Vagina (tissue), 2 donors: ENCODE measurements at regions not wholly inside any gene's neighbourhood (a gene's known extent, or its start where the extent isn't known, plus 50 kb on each side); places are given as distances from the start of the nearest gene placed in this dataset.
"Not testable (repeated sequence)": the region's sequence is repeated elsewhere in the genome, so short reads cannot be mapped to it uniquely, and the experiment has no call there.

Source experiments
- DNase-seq, 2 donors: peaks; one replicate each; pipeline ENCODE4 v3.0.0-alpha.2; 2017; ENCODE audit errors: extremely low spot score in 2 of 2
- H3K27ac ChIP-seq: fragments of 200-600 bp; sonication (generic); one replicate; pipeline ENCODE4 v1.5.1; 2019
- H3K27me3 ChIP-seq: fragments of 200-600 bp; sonication (generic); one replicate; pipeline ENCODE4 v1.5.1; 2019
- H3K36me3 ChIP-seq, 2 donors: fragments of 200-600 bp; sonication (generic); one replicate each; pipeline ENCODE4 v1.5.1; 2017 to 2019
- H3K4me1 ChIP-seq: fragments of 200-600 bp; sonication (generic); one replicate; pipeline ENCODE4 v1.5.1; 2019
- H3K4me3 ChIP-seq, 2 donors: fragments of 200-600 bp; sonication (generic); 1 replicate in 1 of 2; 2 replicates in 1 of 2; pipeline ENCODE4 v1.5.1; 2016 to 2019
- H3K9me3 ChIP-seq: fragments of 200-600 bp; sonication (generic); one replicate; pipeline ENCODE4 v1.5.1; 2019
- POLR2A ChIP-seq, 2 donors: fragments of 450-650 bp; IDR thresholded peaks; one replicate each; pipeline ENCODE4 v1.6.1; 2017; ENCODE audit warnings: antibody characterized with exemption in 2 of 2, mild to moderate bottlenecking in 2 of 2, moderate library complexity in 2 of 2
- POLR2AphosphoS5 ChIP-seq, 2 donors: sonication (generic); formaldehyde crosslinking; IDR thresholded peaks; one replicate each; pipeline ENCODE4 v1.9.0; 2017; ENCODE audit warnings: antibody characterized with exemption in 2 of 2, mild to moderate bottlenecking in 2 of 2, low read depth in 1 of 2; ENCODE audit not compliant: insufficient read depth in 1 of 2
- intact Hi-C: fragments of 100-400 bp; cut with DNase I; formaldehyde crosslinking; loops from one replicate; pipeline ENCODE4 v1.15.1; 2023
- TF ChIP-seq, protein P1 (sequence below), 3 experiments: fragments of 450-650 bp in 2 of 3; fragments of 200-600 bp in 1 of 3; sonication (generic) in 1 of 3; IDR thresholded peaks; one replicate each; pipeline ENCODE4 v1.5.1; 2017 to 2019; ENCODE audit warnings: antibody characterized with exemption in 3 of 3, mild to moderate bottlenecking in 2 of 3, moderate library complexity in 2 of 3

DNA sequence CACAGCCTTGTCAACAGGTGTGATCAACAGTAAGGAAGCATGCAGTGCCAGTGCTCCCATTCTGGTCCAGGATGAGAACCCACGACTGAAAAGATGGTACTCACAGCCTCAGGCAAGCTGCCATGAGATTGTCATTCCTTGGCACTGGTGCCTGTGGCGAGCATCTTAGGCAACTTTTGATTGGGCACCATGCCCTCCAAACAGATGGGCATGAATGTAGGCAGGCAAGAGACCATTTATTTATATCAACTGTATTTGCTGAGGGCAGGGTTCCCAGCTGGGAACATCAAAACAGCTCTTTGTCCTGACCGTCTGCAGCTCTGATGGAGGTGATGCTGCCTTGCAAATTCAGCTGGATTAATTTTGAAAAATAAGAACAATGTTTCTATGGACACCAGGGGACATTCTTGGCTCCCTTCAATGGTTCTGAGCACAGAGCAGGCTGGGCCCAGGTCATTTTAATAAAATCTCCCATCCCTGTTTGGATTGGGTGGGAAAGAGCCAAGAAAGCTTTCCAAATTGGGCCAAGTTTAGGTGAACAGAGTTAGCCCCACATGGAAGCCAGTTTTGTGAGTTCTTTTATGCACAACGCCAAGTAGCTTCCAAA lies 522.5 kb downstream of the RMST start:
- DNase-seq = no peak
- TF ChIP-seq POLR2AphosphoS5 (IDR thresholded peaks at IDR 0.05; ENCODE audit: insufficient read depth in 1 of 2, low read depth in 1 of 2) = no peak
- TF ChIP-seq, protein P1, sequence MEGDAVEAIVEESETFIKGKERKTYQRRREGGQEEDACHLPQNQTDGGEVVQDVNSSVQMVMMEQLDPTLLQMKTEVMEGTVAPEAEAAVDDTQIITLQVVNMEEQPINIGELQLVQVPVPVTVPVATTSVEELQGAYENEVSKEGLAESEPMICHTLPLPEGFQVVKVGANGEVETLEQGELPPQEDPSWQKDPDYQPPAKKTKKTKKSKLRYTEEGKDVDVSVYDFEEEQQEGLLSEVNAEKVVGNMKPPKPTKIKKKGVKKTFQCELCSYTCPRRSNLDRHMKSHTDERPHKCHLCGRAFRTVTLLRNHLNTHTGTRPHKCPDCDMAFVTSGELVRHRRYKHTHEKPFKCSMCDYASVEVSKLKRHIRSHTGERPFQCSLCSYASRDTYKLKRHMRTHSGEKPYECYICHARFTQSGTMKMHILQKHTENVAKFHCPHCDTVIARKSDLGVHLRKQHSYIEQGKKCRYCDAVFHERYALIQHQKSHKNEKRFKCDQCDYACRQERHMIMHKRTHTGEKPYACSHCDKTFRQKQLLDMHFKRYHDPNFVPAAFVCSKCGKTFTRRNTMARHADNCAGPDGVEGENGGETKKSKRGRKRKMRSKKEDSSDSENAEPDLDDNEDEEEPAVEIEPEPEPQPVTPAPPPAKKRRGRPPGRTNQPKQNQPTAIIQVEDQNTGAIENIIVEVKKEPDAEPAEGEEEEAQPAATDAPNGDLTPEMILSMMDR (IDR thresholded peaks at IDR 0.05) = no peak
- TF ChIP-seq POLR2A (IDR thresholded peaks at IDR 0.05) = no peak
- no peak overlapping the region for H3K4me3 ChIP-seq
- no peaks in the 10 kb centered on the region for H3K9me3 ChIP-seq
- no peak overlapping the region for H3K27ac ChIP-seq
- no peaks in the 10 kb centered on the region for H3K27me3 ChIP-seq
- intact Hi-C loops = no loop called here
- no peaks in the 10 kb centered on the region for H3K36me3 ChIP-seq
- H3K4me1 ChIP-seq = no peaks in the 10 kb centered on the region

DNA sequence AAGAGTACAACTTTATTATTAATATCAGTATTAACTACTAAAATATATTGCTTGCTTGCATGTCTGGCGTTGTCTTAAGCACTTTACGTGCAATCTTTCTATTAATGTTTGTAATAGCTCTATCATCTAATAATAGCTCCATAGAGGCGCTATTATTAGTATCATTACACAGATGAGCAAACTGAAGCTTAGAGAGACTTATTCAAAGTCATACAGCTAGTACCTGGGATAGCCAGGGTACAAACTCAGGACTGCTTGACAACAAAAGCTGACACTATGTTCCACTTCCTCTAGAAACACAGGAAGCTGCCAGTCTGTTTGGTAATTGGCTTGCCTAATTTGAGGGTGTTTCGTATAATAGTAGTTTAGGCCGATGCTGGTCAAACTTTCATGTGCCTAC lies 523.2 kb downstream of the RMST start:
- TF ChIP-seq POLR2AphosphoS5 (IDR thresholded peaks at IDR 0.05; ENCODE audit: insufficient read depth in 1 of 2, low read depth in 1 of 2) (no peak), POLR2A (IDR thresholded peaks at IDR 0.05) (no peak)
- TF ChIP-seq, protein P1 (IDR thresholded peaks at IDR 0.05) = no peak
- Histone ChIP-seq H3K27me3 (no peaks in the 10 kb centered on the region), H3K9me3 (no peaks in the 10 kb centered on the region), H3K4me1 (no peaks in the 10 kb centered on the region), H3K36me3 (no peaks in the 10 kb centered on the region), H3K27ac (no peak overlapping the region), H3K4me3 (no peak overlapping the region)
- DNase-seq = no peak
- intact Hi-C loops = no loop called here

DNA sequence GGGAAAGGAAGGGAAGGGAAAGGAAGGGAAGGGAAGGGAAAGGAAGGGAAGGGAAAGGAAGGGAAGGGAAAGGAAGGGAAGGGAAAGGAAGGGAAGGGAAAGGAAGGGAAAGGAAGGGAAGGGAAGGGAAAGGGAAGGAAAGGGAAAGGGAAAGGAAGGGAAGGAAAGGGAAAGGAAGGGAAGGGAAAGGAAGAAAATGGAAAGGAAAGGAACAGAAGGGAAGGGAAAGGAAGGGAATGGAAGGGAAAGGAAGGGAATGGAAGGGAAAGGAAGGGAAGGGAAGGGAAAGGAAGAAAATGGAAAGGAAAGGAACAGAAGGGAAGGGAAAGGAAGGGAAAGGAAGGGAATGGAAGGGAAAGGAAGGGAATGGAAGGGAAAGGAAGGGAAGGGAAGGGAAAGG lies 526.0 kb downstream of the RMST start:
- H3K27ac ChIP-seq, H3K27me3 ChIP-seq, intact Hi-C loops, DNase-seq, H3K4me1 ChIP-seq, H3K9me3 ChIP-seq, H3K4me3 ChIP-seq, H3K36me3 ChIP-seq: not testable (repeated sequence)

DNA sequence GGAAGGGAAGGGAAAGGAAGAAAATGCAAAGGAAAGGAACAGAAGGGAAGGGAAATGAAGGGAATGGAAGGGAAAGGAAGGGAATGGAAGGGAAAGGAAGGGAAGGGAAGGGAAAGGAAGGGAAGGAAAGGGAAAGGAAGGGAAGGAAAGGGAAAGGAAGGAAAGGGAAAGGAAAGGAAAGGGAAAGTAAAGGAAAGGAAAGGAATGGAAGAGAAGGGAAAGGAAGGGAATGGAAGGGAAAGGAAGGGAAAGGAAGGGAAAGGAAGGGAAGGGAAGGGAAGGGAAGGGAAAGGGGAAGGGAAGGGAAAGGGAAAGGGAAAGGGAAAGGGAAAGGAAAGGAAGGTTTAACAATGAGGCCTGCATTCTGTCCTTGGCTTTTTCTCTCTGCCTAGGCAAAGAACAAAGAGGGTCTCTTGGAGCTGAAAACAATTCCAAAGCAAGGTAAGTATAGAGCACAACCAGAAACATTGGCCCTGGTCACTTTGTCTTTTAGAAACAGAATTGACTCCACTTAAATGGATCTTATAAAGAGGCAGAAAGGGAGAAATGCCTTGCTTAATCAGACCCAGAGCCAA lies 525.9 kb upstream of the TMPO start:
- intact Hi-C loops = no loop called here
- Histone ChIP-seq H3K27ac (no peak overlapping the region), H3K9me3 (no peaks in the 10 kb centered on the region), H3K36me3 (no peaks in the 10 kb centered on the region), H3K27me3 (no peaks in the 10 kb centered on the region), H3K4me1 (no peaks in the 10 kb centered on the region), H3K4me3 (no peak overlapping the region)
- DNase-seq = no peak
- TF ChIP-seq, protein P1 (IDR thresholded peaks at IDR 0.05) = no peak
- TF ChIP-seq POLR2AphosphoS5 (IDR thresholded peaks at IDR 0.05; ENCODE audit: insufficient read depth in 1 of 2, low read depth in 1 of 2) (no peak), POLR2A (IDR thresholded peaks at IDR 0.05) (no peak)

DNA sequence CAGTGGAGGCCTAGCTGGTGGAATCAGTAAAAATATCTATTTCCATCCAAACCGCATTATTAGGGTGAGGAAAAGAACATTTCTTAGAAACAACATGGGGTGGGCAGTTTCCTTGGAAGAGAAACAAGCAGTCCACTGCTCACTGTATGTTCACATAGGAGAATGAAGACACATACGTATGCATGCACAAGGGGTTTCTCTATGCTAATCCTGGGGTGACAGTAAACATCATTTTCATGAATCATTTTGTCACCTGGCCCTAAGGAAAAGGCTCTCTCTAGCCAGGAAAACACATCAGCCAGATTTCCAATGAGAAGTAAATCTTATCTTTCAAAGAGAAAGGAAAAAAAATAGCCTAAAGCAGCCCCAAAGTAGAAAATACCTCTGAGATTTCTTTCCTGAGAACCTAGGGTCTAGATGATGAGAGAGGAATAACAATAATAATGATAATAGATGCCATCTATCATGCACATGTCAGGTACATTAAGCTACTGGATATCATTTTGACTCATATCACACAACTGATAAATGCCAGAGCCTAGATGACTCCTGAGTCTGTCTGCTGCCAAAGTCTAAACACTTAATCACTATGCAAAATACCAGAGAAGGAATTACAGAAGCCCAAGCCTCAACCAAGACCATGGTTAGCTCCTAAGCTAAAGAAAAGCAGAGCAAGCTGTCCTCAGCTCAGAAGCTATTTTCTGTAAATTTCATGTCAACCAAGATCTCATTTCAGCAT lies 520.5 kb upstream of the TMPO start:
- Histone ChIP-seq H3K4me3 (no peak overlapping the region), H3K27ac (no peak overlapping the region), H3K27me3 (no peaks in the 10 kb centered on the region), H3K9me3 (no peaks in the 10 kb centered on the region), H3K36me3 (no peaks in the 10 kb centered on the region), H3K4me1 (no peaks in the 10 kb centered on the region)
- intact Hi-C loops = no loop called here
- no peak for DNase-seq
- TF ChIP-seq POLR2AphosphoS5 (IDR thresholded peaks at IDR 0.05; ENCODE audit: insufficient read depth in 1 of 2, low read depth in 1 of 2) = no peak
- TF ChIP-seq POLR2A (IDR thresholded peaks at IDR 0.05) = no peak
- TF ChIP-seq, protein P1 (IDR thresholded peaks at IDR 0.05) = no peak
